H9 (cell line): ENCODE measurements at regions not wholly inside any gene's neighbourhood (a gene's known extent, or its start where the extent isn't known, plus 50 kb on each side); places are given as distances from the start of the nearest gene placed in this dataset.

Experiments
- DNase-seq: peaks from one replicate; pipeline ENCODE4 v3.0.0-alpha.2; 2017
- H2AFZ ChIP-seq: one replicate; pipeline ENCODE4 v1.6.1; 2013; ENCODE audit warnings: mild to moderate bottlenecking, low read length, control low read depth, moderate library complexity
- H2AK5ac ChIP-seq: 2 replicates; pipeline ENCODE4 v1.6.1; 2013; ENCODE audit warnings: low read length, control low read depth, mixed read lengths; ENCODE audit not compliant: insufficient read length
- H2BK120ac ChIP-seq: one replicate; pipeline ENCODE4 v1.6.1; 2013; ENCODE audit warnings: low read depth, mild to moderate bottlenecking, low read length, control low read depth, inconsistent platforms; ENCODE audit not compliant: poor library complexity, severe bottlenecking
- H2BK12ac ChIP-seq: 2 replicates; pipeline ENCODE4 v1.6.1; 2013; ENCODE audit warnings: low read length, control low read depth, mixed read lengths, low read depth; ENCODE audit not compliant: insufficient read length
- H2BK15ac ChIP-seq: 2 replicates; pipeline ENCODE4 v1.6.1; 2013; ENCODE audit warnings: low read depth, low read length, control low read depth
- H2BK20ac ChIP-seq: one replicate; pipeline ENCODE4 v1.6.1; 2013; ENCODE audit warnings: low read depth, mild to moderate bottlenecking, low read length, control low read depth, inconsistent platforms; ENCODE audit not compliant: poor library complexity, severe bottlenecking
- H2BK5ac ChIP-seq: 2 replicates; pipeline ENCODE4 v1.6.1; 2013; ENCODE audit warnings: low read length, control low read depth, mixed read lengths; ENCODE audit not compliant: insufficient read length
- H3K14ac ChIP-seq: 2 replicates; pipeline ENCODE4 v1.6.1; 2013; ENCODE audit warnings: low read length, control low read depth; ENCODE audit not compliant: insufficient read depth
- H3K18ac ChIP-seq: 2 replicates; pipeline ENCODE4 v1.6.1; 2013; ENCODE audit warnings: low read depth, mild to moderate bottlenecking, mixed read lengths, low read length, control low read depth; ENCODE audit not compliant: insufficient read length
- H3K23ac ChIP-seq: 2 replicates; pipeline ENCODE4 v1.6.1; 2013; ENCODE audit warnings: low read length, control low read depth, mixed read lengths, low read depth; ENCODE audit not compliant: insufficient read length
- H3K23me2 ChIP-seq: 2 replicates; pipeline ENCODE4 v1.6.1; 2013; ENCODE audit warnings: low read depth, mild to moderate bottlenecking, mixed read lengths, low read length, control low read depth; ENCODE audit not compliant: insufficient read length, poor library complexity, severe bottlenecking
- H3K27ac ChIP-seq: 2 replicates; pipeline ENCODE4 v1.5.1; 2013; ENCODE audit warnings: low read length, control low read depth, mixed read lengths, low read depth; ENCODE audit not compliant: insufficient read length
- H3K27me3 ChIP-seq: 2 replicates; pipeline ENCODE4 v1.6.1; 2013; ENCODE audit warnings: low read length, control low read depth, inconsistent platforms; ENCODE audit not compliant: insufficient read depth
- H3K4ac ChIP-seq: 2 replicates; pipeline ENCODE4 v1.6.1; 2013; ENCODE audit warnings: low read depth, mild to moderate bottlenecking, control low read depth, inconsistent platforms, low read length, moderate library complexity
- H3K4me1 ChIP-seq: 2 replicates; pipeline ENCODE4 v1.6.1; 2013; ENCODE audit warnings: low read length, control low read depth, inconsistent platforms; ENCODE audit not compliant: insufficient read depth
- H3K4me2 ChIP-seq: 2 replicates; pipeline ENCODE4 v1.6.1; 2013; ENCODE audit warnings: low read length, control low read depth, mixed read lengths; ENCODE audit not compliant: insufficient read length, insufficient read depth
- H3K56ac ChIP-seq: 2 replicates; pipeline ENCODE4 v1.6.1; 2013; ENCODE audit warnings: low read depth, mild to moderate bottlenecking, mixed read lengths, low read length, control low read depth; ENCODE audit not compliant: insufficient read length
- H3K79me1 ChIP-seq: 2 replicates; pipeline ENCODE4 v1.6.1; 2013; ENCODE audit warnings: low read depth, mild to moderate bottlenecking, moderate library complexity, low read length, control low read depth, inconsistent platforms; ENCODE audit not compliant: insufficient read depth, poor library complexity, severe bottlenecking
- H3K79me2 ChIP-seq: 2 replicates; pipeline ENCODE4 v1.6.1; 2013; ENCODE audit warnings: low read length, control low read depth, inconsistent platforms; ENCODE audit not compliant: insufficient read depth
- H3K9ac ChIP-seq: 2 replicates; pipeline ENCODE4 v1.6.1; 2013; ENCODE audit warnings: low read length, control low read depth, mixed read lengths; ENCODE audit not compliant: insufficient read length; ENCODE audit errors: extremely low read depth
- H3K9me3 ChIP-seq: one replicate; pipeline ENCODE4 v1.6.1; 2013; ENCODE audit warnings: low read depth, low read length, inconsistent platforms; ENCODE audit not compliant: control insufficient read depth
- H3T11ph ChIP-seq: one replicate; pipeline ENCODE4 v1.6.1; 2013; ENCODE audit warnings: mild to moderate bottlenecking, low read length, control low read depth, inconsistent platforms
- H4K20me1 ChIP-seq: one replicate; pipeline ENCODE4 v1.6.1; 2013; ENCODE audit not compliant: control insufficient read depth, insufficient read length, insufficient read depth
- H4K5ac ChIP-seq: 2 replicates; pipeline ENCODE4 v1.6.1; 2013; ENCODE audit warnings: low read depth, mild to moderate bottlenecking, mixed read lengths, low read length, control low read depth; ENCODE audit not compliant: insufficient read length
- H4K8ac ChIP-seq: replicated peaks from 2 replicates; pipeline ENCODE4 v1.6.1; 2013; ENCODE audit warnings: low read length, control low read depth, mixed read lengths, low read depth; ENCODE audit not compliant: insufficient read length
- H4K91ac ChIP-seq: 2 replicates; pipeline ENCODE4 v1.6.1; 2013; ENCODE audit warnings: low read depth, mild to moderate bottlenecking, moderate library complexity, mixed read lengths, low read length, control low read depth; ENCODE audit not compliant: insufficient read length
- H3K27ac Mint-ChIP-seq, 3 experiments: 2 replicates in 2 of 3; 3 replicates in 1 of 3; pipeline ENCODE4 v1.8.0; 2020 to 2021; ENCODE audit warnings: mixed read lengths in 3 of 3, mild to moderate bottlenecking in 1 of 3, moderate library complexity in 1 of 3
- H3K27me3 Mint-ChIP-seq: 2 replicates; pipeline ENCODE4 v1.8.0; 2021; ENCODE audit warnings: low read depth, mild to moderate bottlenecking, moderate library complexity, mixed read lengths
- H3K36me3 Mint-ChIP-seq, 3 experiments: 2 replicates in 2 of 3; 3 replicates in 1 of 3; pipeline ENCODE4 v1.8.0; 2020 to 2021; ENCODE audit warnings: low read depth in 3 of 3, mixed read lengths in 3 of 3; ENCODE audit not compliant: insufficient read depth in 1 of 3
- H3K4me1 Mint-ChIP-seq, 2 experiments: 2 replicates each; pipeline ENCODE4 v1.8.0; 2020; ENCODE audit warnings: mixed read lengths in 2 of 2
- H3K4me3 Mint-ChIP-seq, 2 experiments: 2 replicates in 1 of 2; 3 replicates in 1 of 2; pipeline ENCODE4 v1.8.0; 2020 to 2021; ENCODE audit warnings: mild to moderate bottlenecking in 2 of 2, mixed read lengths in 2 of 2, moderate library complexity in 1 of 2
- H3K9me3 Mint-ChIP-seq, 2 experiments: 2 replicates in 1 of 2; 3 replicates in 1 of 2; pipeline ENCODE4 v1.8.0; 2020; ENCODE audit warnings: mild to moderate bottlenecking in 2 of 2, mixed read lengths in 2 of 2, moderate library complexity in 1 of 2
- CTCF ChIP-seq: fragments of 200-600 bp; sonication (generic); conservative IDR thresholded peaks from 3 replicates; pipeline ENCODE4 v1.8.0; 2021; ENCODE audit warnings: antibody characterized with exemption, mild to moderate bottlenecking
- WGBS: extraction: QIAGEN DNeasy Blood & Tissue Kit; methylation state at CpG from one replicate; pipeline ENCODE4 v1.1.7; 2013; ENCODE audit warnings: missing lambda C conversion rate, low lambda C conversion rate, mixed read lengths; ENCODE audit not compliant: insufficient read length; ENCODE audit errors: extremely low coverage; 5-methylcytosine and 5-hydroxymethylcytosine counted together

DNA sequence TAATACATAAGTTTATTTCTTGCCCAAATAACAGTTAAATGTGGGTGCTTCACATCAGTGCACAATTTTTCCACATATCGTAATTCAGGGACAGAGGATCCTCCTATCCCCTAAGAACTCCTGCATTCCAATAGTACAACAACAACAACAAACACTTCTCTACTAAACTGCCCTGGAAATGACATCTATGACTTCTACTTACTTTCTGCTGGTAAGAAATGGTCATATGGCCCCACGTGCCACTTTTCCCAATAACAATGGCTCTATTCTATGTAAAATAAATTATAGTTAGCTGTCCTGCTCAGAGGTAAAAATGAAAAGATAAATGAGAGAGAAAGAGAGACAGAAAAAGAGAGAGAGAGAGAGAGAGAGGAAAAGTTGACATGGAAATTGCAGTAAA is 308.5 kb downstream of the ATXN7L3B start:
- Histone ChIP-seq H3K56ac (no peak overlapping the region), H2AFZ (no peak overlapping the region), H4K5ac (no peak overlapping the region), H2AK5ac (no peak overlapping the region), H3K27me3 (no peaks in the 10 kb centered on the region), H2BK120ac (no peak overlapping the region), H2BK15ac (no peak overlapping the region), H3T11ph (no peak overlapping the region), H3K4me2 (no peak overlapping the region), H3K27ac (no peak overlapping the region), H3K23me2 (no peaks in the 10 kb centered on the region), H2BK12ac (no peak overlapping the region), H2BK20ac (no peak overlapping the region), H3K4ac (no peak overlapping the region), H3K9me3 (no peaks in the 10 kb centered on the region), H4K91ac (no peak overlapping the region), H3K4me1 (no peaks in the 10 kb centered on the region), H3K79me1 (no peaks in the 10 kb centered on the region), H3K79me2 (no peaks in the 10 kb centered on the region), H3K9ac (no peak overlapping the region), H2BK5ac (no peak overlapping the region), H4K8ac (no peak overlapping the region), H3K23ac (no peak overlapping the region), H3K18ac (no peak overlapping the region), H4K20me1 (no peaks in the 10 kb centered on the region), H3K14ac (no peak overlapping the region)
- TF ChIP-seq CTCF, result no peak
- H3K36me3 Mint-ChIP-seq, result no peaks in the 10 kb centered on the region
- H3K27ac Mint-ChIP-seq, result no peak overlapping the region
- H3K27me3 Mint-ChIP-seq, result no peaks in the 10 kb centered on the region
- H3K4me1 Mint-ChIP-seq, result no peaks in the 10 kb centered on the region
- no peaks in the 10 kb centered on the region for H3K9me3 Mint-ChIP-seq
- H3K4me3 Mint-ChIP-seq, result no peak overlapping the region
- no CpG with 5 or more reads among the region's 2 CpGs for WGBS
- DNase-seq, result no peak
